ENCODE measurements at regions not wholly inside any gene's neighbourhood (a gene's known extent, or its start where the extent isn't known, plus 50 kb on each side); places are given as distances from the start of the nearest gene placed in this dataset.
A peak's percentile ranks its signal among the peaks of the same experiment; 100 is the strongest.

DNA sequence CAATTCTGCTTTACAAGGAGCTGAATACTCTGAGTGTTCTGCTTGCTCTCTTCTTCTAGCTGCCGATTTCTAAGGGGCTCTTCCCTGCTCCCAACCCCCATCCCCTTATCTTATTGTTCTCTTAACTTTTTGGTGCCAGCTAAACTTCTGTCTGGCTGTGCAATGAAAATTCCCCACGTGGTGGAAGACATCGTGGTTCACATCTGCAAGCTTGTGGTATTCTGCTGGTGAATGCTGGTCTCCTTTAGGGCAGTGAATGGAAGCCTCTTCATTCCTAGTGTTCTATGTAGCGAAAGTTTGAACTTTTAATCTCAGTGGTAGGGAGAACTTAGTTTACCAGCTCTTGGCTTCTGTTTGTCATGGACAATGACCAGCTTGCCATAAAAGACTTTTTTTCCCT lies 406.0 kb upstream of the ZEB2 start:
- no peaks in the 10 kb centered on the region for H3K27me3 ChIP-seq (ENCODE audit: control insufficient read depth, insufficient read depth, low read length)
- no peak overlapping the region for H3K4me2 ChIP-seq (ENCODE audit: extremely low read depth, insufficient read depth, low read length)
- H3K4me1 ChIP-seq (ENCODE audit: control insufficient read depth, extremely low read depth, insufficient read depth, low read length), result no peaks in the 10 kb centered on the region
- no peak overlapping the region for H3K4me3 ChIP-seq (replicated peaks in 1 of 4; ENCODE audit: control extremely low read depth in 1 of 4, insufficient read depth in 1 of 4, low read depth in 3 of 4, low read length in 4 of 4)
- TF ChIP-seq, protein P1, sequence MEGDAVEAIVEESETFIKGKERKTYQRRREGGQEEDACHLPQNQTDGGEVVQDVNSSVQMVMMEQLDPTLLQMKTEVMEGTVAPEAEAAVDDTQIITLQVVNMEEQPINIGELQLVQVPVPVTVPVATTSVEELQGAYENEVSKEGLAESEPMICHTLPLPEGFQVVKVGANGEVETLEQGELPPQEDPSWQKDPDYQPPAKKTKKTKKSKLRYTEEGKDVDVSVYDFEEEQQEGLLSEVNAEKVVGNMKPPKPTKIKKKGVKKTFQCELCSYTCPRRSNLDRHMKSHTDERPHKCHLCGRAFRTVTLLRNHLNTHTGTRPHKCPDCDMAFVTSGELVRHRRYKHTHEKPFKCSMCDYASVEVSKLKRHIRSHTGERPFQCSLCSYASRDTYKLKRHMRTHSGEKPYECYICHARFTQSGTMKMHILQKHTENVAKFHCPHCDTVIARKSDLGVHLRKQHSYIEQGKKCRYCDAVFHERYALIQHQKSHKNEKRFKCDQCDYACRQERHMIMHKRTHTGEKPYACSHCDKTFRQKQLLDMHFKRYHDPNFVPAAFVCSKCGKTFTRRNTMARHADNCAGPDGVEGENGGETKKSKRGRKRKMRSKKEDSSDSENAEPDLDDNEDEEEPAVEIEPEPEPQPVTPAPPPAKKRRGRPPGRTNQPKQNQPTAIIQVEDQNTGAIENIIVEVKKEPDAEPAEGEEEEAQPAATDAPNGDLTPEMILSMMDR (conservative IDR thresholded peaks at IDR 0.05 in 1 of 2, IDR thresholded peaks at IDR 0.05 in 1 of 2; ENCODE audit: low read depth in 1 of 2, low read length in 2 of 2), result no peak
- TF ChIP-seq EZH2 (IDR thresholded peaks at IDR 0.05; ENCODE audit: low read length, missing control alignments), result no peak
- no peaks in the 10 kb centered on the region for H3K79me2 ChIP-seq (ENCODE audit: control insufficient read depth, insufficient read depth, low read length)
- H4K20me1 ChIP-seq (ENCODE audit: control insufficient read depth, extremely low read depth, insufficient read depth, low read length), result no peaks in the 10 kb centered on the region
- H3K9me3 ChIP-seq (ENCODE audit: control insufficient read depth, insufficient read depth, low read depth, low read length), result no peaks in the 10 kb centered on the region
- H2AFZ ChIP-seq (ENCODE audit: low read length), result no peak overlapping the region
- no peak overlapping the region for H3K9ac ChIP-seq (ENCODE audit: insufficient read depth, low read length)
- H3K36me3 ChIP-seq (ENCODE audit: control insufficient read depth, insufficient read depth, low read length), result no peaks in the 10 kb centered on the region
- no peak overlapping the region for H3K27ac ChIP-seq (ENCODE audit: insufficient read depth, low read length)
- DNase-seq (ENCODE audit: low read depth in 2 of 2), result no peak

DNA sequence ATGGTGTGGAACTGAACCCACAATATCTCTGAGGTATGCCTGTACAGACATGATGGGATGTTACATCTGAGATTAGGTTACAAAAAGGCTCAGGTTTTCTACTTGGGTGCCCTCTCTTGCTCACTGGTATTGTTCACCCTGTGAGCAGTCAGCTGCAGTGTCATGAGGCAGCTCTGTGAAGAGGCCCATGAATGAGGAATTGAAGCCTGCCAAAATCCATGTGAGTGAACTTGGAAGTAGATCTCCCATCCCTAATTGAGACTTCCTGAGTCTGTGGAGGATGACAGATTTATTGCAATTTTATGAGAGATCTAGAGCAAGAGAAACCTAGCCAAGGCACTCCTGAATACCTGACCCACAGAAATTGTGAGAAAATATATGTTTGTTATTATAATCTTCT lies 404.9 kb upstream of the ZEB2 start:
- no peaks in the 10 kb centered on the region for H4K20me1 ChIP-seq (ENCODE audit: control insufficient read depth, extremely low read depth, insufficient read depth, low read length)
- H3K27ac ChIP-seq (ENCODE audit: insufficient read depth, low read length), result no peak overlapping the region
- H3K9me3 ChIP-seq (ENCODE audit: control insufficient read depth, insufficient read depth, low read depth, low read length), result no peaks in the 10 kb centered on the region
- no peaks in the 10 kb centered on the region for H3K79me2 ChIP-seq (ENCODE audit: control insufficient read depth, insufficient read depth, low read length)
- peak overlapping the region; percentile 9 for H2AFZ ChIP-seq (ENCODE audit: low read length)
- no peak overlapping the region for H3K4me3 ChIP-seq (replicated peaks in 1 of 4; ENCODE audit: control extremely low read depth in 1 of 4, insufficient read depth in 1 of 4, low read depth in 3 of 4, low read length in 4 of 4)
- H3K27me3 ChIP-seq (ENCODE audit: control insufficient read depth, insufficient read depth, low read length), result no peaks in the 10 kb centered on the region
- DNase-seq (ENCODE audit: low read depth in 2 of 2), result no peak
- H3K36me3 ChIP-seq (ENCODE audit: control insufficient read depth, insufficient read depth, low read length), result no peaks in the 10 kb centered on the region
- TF ChIP-seq, protein P1 (conservative IDR thresholded peaks at IDR 0.05 in 1 of 2, IDR thresholded peaks at IDR 0.05 in 1 of 2; ENCODE audit: low read depth in 1 of 2, low read length in 2 of 2), result no peak
- TF ChIP-seq EZH2 (IDR thresholded peaks at IDR 0.05; ENCODE audit: low read length, missing control alignments), result no peak
- H3K4me1 ChIP-seq (ENCODE audit: control insufficient read depth, extremely low read depth, insufficient read depth, low read length), result no peaks in the 10 kb centered on the region
- no peak overlapping the region for H3K9ac ChIP-seq (ENCODE audit: insufficient read depth, low read length)
- no peak overlapping the region for H3K4me2 ChIP-seq (ENCODE audit: extremely low read depth, insufficient read depth, low read length)

DNA sequence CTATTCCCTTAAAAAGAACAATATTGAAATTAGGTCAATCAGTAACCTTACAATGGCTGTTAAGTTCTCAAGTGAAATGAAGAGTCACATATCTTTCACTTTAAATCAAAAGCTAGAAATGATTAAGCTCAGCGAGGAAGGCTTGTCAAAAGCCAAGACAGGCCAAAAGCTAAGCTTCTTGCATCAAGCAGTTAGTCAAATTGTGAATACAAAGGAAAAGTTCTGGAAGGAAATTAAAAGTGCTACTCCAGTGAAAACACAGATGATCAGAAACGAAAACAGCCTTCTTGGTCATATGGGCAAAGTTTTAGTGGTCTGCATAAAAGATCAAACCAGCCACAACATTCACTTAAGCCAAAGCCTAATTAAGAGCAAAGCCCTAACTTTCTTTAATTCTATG lies 402.6 kb upstream of the ZEB2 start:
- H3K27ac ChIP-seq (ENCODE audit: insufficient read depth, low read length), result no peak overlapping the region
- H4K20me1 ChIP-seq (ENCODE audit: control insufficient read depth, extremely low read depth, insufficient read depth, low read length), result no peaks in the 10 kb centered on the region
- no peaks in the 10 kb centered on the region for H3K27me3 ChIP-seq (ENCODE audit: control insufficient read depth, insufficient read depth, low read length)
- no peak overlapping the region for H3K9ac ChIP-seq (ENCODE audit: insufficient read depth, low read length)
- no peak for DNase-seq (ENCODE audit: low read depth in 2 of 2)
- H2AFZ ChIP-seq (ENCODE audit: low read length), result no peak overlapping the region
- no peaks in the 10 kb centered on the region for H3K4me1 ChIP-seq (ENCODE audit: control insufficient read depth, extremely low read depth, insufficient read depth, low read length)
- TF ChIP-seq, protein P1 (conservative IDR thresholded peaks at IDR 0.05 in 1 of 2, IDR thresholded peaks at IDR 0.05 in 1 of 2; ENCODE audit: low read depth in 1 of 2, low read length in 2 of 2), result no peak
- TF ChIP-seq EZH2 (IDR thresholded peaks at IDR 0.05; ENCODE audit: low read length, missing control alignments), result no peak
- no peak overlapping the region for H3K4me3 ChIP-seq (replicated peaks in 1 of 4; ENCODE audit: control extremely low read depth in 1 of 4, insufficient read depth in 1 of 4, low read depth in 3 of 4, low read length in 4 of 4)
- H3K9me3 ChIP-seq (ENCODE audit: control insufficient read depth, insufficient read depth, low read depth, low read length), result no peaks in the 10 kb centered on the region
- no peak overlapping the region for H3K4me2 ChIP-seq (ENCODE audit: extremely low read depth, insufficient read depth, low read length)
- no peaks in the 10 kb centered on the region for H3K79me2 ChIP-seq (ENCODE audit: control insufficient read depth, insufficient read depth, low read length)
- no peaks in the 10 kb centered on the region for H3K36me3 ChIP-seq (ENCODE audit: control insufficient read depth, insufficient read depth, low read length)

All from fibroblast of lung (primary cell).